GM06990 (cell line): ENCODE measurements at regions not wholly inside any gene's neighbourhood (a gene's known extent, or its start where the extent isn't known, plus 50 kb on each side); places are given as distances from the start of the nearest gene placed in this dataset.

ENCODE experiments used
- DNase-seq: peaks from one replicate; pipeline ENCODE4 v3.0.0-alpha.2; 2011; ENCODE audit not compliant: insufficient read length; ENCODE audit errors: extremely low read depth
- H3K27me3 ChIP-seq: replicated peaks from 2 replicates; pipeline ENCODE4 v1.6.0; 2011; ENCODE audit warnings: low read length; ENCODE audit not compliant: control insufficient read depth, insufficient read depth
- H3K36me3 ChIP-seq: 2 replicates; pipeline ENCODE4 v1.5.1; 2011; ENCODE audit warnings: low read length; ENCODE audit not compliant: control insufficient read depth, insufficient read depth
- H3K4me3 ChIP-seq: replicated peaks from 2 replicates; pipeline ENCODE4 v1.5.1; 2011; ENCODE audit warnings: low read depth, mild to moderate bottlenecking, control low read depth, low read length
- TF ChIP-seq, protein P1 (sequence below): IDR thresholded peaks from 2 replicates; pipeline ENCODE4 v1.5.1; 2011; ENCODE audit warnings: low read length, control low read depth, mild to moderate bottlenecking, inconsistent platforms; ENCODE audit not compliant: insufficient read depth, poor library complexity, severe bottlenecking

DNA sequence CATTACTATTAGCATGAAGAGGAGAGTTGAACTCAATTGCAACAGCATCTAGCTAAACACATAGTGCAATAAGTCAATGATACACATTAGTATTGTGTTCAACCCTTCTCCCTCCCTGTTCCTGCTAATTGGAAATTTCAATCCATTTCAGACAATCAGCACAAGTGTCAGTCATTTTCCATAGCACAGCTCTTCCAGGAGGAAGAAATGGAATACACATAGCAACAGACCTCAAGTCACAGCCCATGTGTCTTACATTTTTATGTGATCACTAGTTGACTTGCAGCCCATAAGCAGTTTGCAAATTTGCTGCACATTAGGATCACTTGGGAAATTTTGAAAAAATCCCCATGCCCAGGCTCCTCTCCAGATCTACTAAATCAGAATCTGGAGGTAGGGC lies 636.9 kb downstream of the TLE4 start:
- Histone ChIP-seq H3K36me3 (no peaks in the 10 kb centered on the region), H3K27me3 (no peaks in the 10 kb centered on the region), H3K4me3 (no peak overlapping the region)
- TF ChIP-seq, protein P1, sequence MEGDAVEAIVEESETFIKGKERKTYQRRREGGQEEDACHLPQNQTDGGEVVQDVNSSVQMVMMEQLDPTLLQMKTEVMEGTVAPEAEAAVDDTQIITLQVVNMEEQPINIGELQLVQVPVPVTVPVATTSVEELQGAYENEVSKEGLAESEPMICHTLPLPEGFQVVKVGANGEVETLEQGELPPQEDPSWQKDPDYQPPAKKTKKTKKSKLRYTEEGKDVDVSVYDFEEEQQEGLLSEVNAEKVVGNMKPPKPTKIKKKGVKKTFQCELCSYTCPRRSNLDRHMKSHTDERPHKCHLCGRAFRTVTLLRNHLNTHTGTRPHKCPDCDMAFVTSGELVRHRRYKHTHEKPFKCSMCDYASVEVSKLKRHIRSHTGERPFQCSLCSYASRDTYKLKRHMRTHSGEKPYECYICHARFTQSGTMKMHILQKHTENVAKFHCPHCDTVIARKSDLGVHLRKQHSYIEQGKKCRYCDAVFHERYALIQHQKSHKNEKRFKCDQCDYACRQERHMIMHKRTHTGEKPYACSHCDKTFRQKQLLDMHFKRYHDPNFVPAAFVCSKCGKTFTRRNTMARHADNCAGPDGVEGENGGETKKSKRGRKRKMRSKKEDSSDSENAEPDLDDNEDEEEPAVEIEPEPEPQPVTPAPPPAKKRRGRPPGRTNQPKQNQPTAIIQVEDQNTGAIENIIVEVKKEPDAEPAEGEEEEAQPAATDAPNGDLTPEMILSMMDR, result no peak
- no peak for DNase-seq

DNA sequence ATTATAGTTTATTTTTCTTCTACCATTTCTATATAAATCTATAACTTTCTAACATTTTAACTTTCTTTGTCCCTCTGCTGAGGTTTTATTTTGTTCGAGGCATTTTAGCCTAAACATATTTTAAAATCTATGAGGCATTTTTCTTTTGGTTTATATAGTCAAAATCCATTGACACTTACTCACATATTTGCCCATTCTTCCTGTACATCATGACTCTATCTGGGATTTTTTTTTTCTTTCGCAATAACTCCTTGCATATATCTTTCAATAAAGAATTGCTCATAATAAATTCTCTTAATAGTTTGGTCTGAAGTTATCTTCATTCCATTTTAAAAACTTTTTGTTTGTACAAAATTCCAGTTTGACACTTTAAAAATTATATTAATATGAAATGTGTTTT lies 632.3 kb downstream of the TLE4 start:
- TF ChIP-seq, protein P1, result no peak
- no peak for DNase-seq
- H3K4me3 ChIP-seq, result no peak overlapping the region
- H3K36me3 ChIP-seq, result no peaks in the 10 kb centered on the region
- H3K27me3 ChIP-seq, result no peaks in the 10 kb centered on the region

DNA sequence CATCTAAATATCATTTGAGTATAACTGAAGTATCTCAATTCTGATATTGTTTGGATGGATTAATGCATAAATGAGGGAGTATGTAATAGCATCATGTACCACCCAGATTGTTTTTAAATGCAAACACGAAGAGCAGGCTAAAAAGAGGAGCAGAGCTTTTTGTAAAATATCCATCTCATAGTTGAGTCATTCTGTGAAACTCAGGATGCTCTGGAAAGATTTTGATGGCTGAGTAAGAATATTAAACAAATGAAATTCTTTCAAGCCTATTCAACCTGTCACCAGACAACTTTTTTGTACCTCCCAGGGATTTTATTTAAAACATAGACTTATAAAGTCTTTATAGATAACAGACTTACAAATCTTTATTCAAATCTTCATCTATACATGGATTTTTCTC lies 625.9 kb downstream of the TLE4 start:
- TF ChIP-seq, protein P1, result no peak
- no peaks in the 10 kb centered on the region for H3K36me3 ChIP-seq
- H3K4me3 ChIP-seq, result no peak overlapping the region
- H3K27me3 ChIP-seq, result no peaks in the 10 kb centered on the region
- no peak for DNase-seq

DNA sequence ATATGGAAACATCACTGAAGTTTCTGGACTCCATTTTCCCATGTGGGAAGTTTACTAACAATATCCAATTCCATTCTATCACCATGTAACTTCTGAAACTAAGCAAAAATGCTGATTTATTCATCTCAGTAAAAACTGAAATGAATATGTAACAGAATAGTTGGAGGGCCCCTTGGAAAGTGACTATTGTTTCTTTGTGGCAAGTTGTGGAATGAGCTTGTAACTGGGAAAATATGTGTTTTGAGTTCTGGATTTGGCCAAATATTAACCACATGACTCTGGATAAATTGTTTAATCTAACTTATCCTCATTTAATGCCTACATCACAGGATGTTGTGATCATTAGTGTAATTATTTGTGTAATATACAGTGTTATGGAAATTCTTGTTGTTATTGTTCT lies 619.3 kb downstream of the TLE4 start:
- Histone ChIP-seq H3K36me3 (no peaks in the 10 kb centered on the region), H3K4me3 (no peak overlapping the region), H3K27me3 (no peaks in the 10 kb centered on the region)
- TF ChIP-seq, protein P1, result no peak
- no peak for DNase-seq

DNA sequence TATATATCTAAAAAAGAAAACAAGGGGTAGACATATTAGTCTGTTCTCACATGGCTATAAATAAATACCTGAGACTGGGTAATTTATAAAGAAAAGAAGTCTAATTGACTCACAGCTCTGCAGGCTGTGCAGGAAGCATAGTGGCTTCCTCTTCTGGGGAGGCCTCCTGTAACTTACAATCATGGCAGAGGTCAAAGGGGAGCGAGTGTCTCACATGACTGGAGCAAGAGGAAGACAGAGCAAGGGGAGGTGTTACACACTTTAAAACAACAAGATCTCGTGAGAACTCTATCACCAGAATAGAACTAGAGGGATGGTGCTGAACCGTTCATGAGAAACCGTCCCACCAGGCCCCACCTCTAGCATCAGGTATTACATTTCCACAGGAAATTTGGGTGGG lies 616.8 kb downstream of the TLE4 start:
- TF ChIP-seq, protein P1, result no peak
- Histone ChIP-seq H3K27me3 (no peaks in the 10 kb centered on the region), H3K36me3 (no peaks in the 10 kb centered on the region), H3K4me3 (no peak overlapping the region)
- DNase-seq, result no peak

DNA sequence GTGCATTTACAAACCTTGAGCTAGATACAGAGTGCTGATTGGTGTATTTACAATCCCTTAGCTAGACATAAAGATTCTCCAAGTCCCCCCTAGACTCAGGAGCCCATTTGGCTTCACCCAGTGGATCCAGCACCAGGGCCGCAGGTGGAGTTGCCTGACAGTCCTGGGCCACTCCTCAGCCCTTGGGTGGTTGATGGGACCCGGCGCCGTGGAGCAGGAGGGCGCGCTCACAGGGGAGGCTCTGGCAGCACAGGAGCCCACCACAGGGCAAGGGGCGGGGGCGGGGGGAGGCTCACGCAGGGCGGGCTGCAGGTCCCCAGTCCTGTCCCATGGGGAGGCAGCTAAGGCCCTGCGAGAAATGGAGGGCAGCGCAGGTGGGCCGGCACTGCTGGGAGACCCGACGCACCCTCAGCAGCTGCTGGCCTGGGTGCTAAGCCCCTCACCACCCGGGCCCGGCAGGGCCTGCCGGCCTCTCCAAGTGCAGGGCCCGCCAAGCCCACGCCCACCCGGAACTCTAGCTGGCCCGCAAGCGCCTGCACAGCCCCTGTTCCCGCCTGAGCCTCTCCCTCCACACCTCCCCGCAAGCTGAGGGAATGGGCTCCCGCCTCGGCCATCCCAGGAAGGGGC lies 613.5 kb downstream of the TLE4 start:
- no peaks in the 10 kb centered on the region for H3K36me3 ChIP-seq
- H3K4me3 ChIP-seq, result no peak overlapping the region
- TF ChIP-seq, protein P1, result no peak
- H3K27me3 ChIP-seq, result no peaks in the 10 kb centered on the region
- no peak for DNase-seq
